ENCODE measurements at regions not wholly inside any gene's neighbourhood (a gene's known extent, or its start where the extent isn't known, plus 50 kb on each side); places are given as distances from the start of the nearest gene placed in this dataset.

GRCh38 chr11:115626414-115626813 lies 122.2 kb upstream of the CADM1 start:
- H3K4me3 ChIP-seq (ENCODE audit: low read depth, low read length, poor library complexity, severe bottlenecking), result no peak overlapping the region
- H3K27me3 ChIP-seq (ENCODE audit: insufficient read depth, low read length), result no peaks in the 10 kb centered on the region
- H3K9me2 ChIP-seq (ENCODE audit: low read depth, low read length), result no peaks in the 10 kb centered on the region
- TF ChIP-seq CTCF (IDR thresholded peaks at IDR 0.05; ENCODE audit: low read length), result no peak
- TF ChIP-seq EZH2 (IDR thresholded peaks at IDR 0.05; ENCODE audit: borderline replicate concordance, low read length), result no peak
- no peak overlapping the region for H3K9ac ChIP-seq (ENCODE audit: low read length)
- H2AFZ ChIP-seq (ENCODE audit: low read length), result no peak overlapping the region
- H3K36me3 ChIP-seq (ENCODE audit: insufficient read depth, low read length), result no peaks in the 10 kb centered on the region
- no peaks in the 10 kb centered on the region for H4K20me1 ChIP-seq (ENCODE audit: insufficient read depth, low read length)
- H3K9me3 ChIP-seq (ENCODE audit: low read length), result no peaks in the 10 kb centered on the region
- no peak overlapping the region for H3K4me2 ChIP-seq (ENCODE audit: low read length)
- H3F3A ChIP-seq (ENCODE audit: insufficient read depth, low read length), result no peaks in the 10 kb centered on the region
- H3K79me2 ChIP-seq (ENCODE audit: insufficient read depth, low read length), result no peaks in the 10 kb centered on the region
- no peak overlapping the region for H3K27ac ChIP-seq (ENCODE audit: low read depth, low read length, poor library complexity, severe bottlenecking)
- H3K4me1 ChIP-seq (ENCODE audit: insufficient read depth, low read length, severe bottlenecking), result no peaks in the 10 kb centered on the region

- Histone ChIP-seq H3K79me2 (ENCODE audit: insufficient read depth, low read length) (no peaks in the 10 kb centered on the region), H3K4me1 (ENCODE audit: insufficient read depth, low read length, severe bottlenecking) (no peaks in the 10 kb centered on the region), H3K36me3 (ENCODE audit: insufficient read depth, low read length) (no peaks in the 10 kb centered on the region), H3K4me2 (ENCODE audit: low read length) (no peak overlapping the region), H3K4me3 (ENCODE audit: low read depth, low read length, poor library complexity, severe bottlenecking) (no peak overlapping the region), H3F3A (ENCODE audit: insufficient read depth, low read length) (no peaks in the 10 kb centered on the region), H3K27me3 (ENCODE audit: insufficient read depth, low read length) (no peaks in the 10 kb centered on the region), H3K27ac (ENCODE audit: low read depth, low read length, poor library complexity, severe bottlenecking) (no peak overlapping the region), H3K9me2 (ENCODE audit: low read depth, low read length) (no peaks in the 10 kb centered on the region), H2AFZ (ENCODE audit: low read length) (no peak overlapping the region), H3K9ac (ENCODE audit: low read length) (no peak overlapping the region), H3K9me3 (ENCODE audit: low read length) (no peaks in the 10 kb centered on the region), H4K20me1 (ENCODE audit: insufficient read depth, low read length) (no peaks in the 10 kb centered on the region)
- TF ChIP-seq CTCF (IDR thresholded peaks at IDR 0.05; ENCODE audit: low read length), result no peak
- no peak for TF ChIP-seq EZH2 (IDR thresholded peaks at IDR 0.05; ENCODE audit: borderline replicate concordance, low read length)
These were observed 121.3 kb upstream of the CADM1 start for GRCh38 chr11:115625502-115625901.

- Histone ChIP-seq H4K20me1 (ENCODE audit: insufficient read depth, low read length) (no peaks in the 10 kb centered on the region), H3K4me3 (ENCODE audit: low read depth, low read length, poor library complexity, severe bottlenecking) (no peak overlapping the region), H3K4me2 (ENCODE audit: low read length) (no peak overlapping the region), H3K27me3 (ENCODE audit: insufficient read depth, low read length) (no peaks in the 10 kb centered on the region), H3K27ac (ENCODE audit: low read depth, low read length, poor library complexity, severe bottlenecking) (no peak overlapping the region), H3K36me3 (ENCODE audit: insufficient read depth, low read length) (no peaks in the 10 kb centered on the region), H3K79me2 (ENCODE audit: insufficient read depth, low read length) (no peaks in the 10 kb centered on the region), H3K9ac (ENCODE audit: low read length) (no peak overlapping the region), H3K4me1 (ENCODE audit: insufficient read depth, low read length, severe bottlenecking) (no peaks in the 10 kb centered on the region), H3K9me3 (ENCODE audit: low read length) (no peaks in the 10 kb centered on the region), H3K9me2 (ENCODE audit: low read depth, low read length) (no peaks in the 10 kb centered on the region), H3F3A (ENCODE audit: insufficient read depth, low read length) (no peaks in the 10 kb centered on the region), H2AFZ (ENCODE audit: low read length) (no peak overlapping the region)
- no peak for TF ChIP-seq CTCF (IDR thresholded peaks at IDR 0.05; ENCODE audit: low read length)
- TF ChIP-seq EZH2 (IDR thresholded peaks at IDR 0.05; ENCODE audit: borderline replicate concordance, low read length), result no peak
These were observed 119.8 kb upstream of the CADM1 start for GRCh38 chr11:115624065-115624464.

Measured in OCI-LY1 (cell line).